ENCODE measurements at regions not wholly inside any gene's neighbourhood (a gene's known extent, or its start where the extent isn't known, plus 50 kb on each side); places are given as distances from the start of the nearest gene placed in this dataset.

DNA sequence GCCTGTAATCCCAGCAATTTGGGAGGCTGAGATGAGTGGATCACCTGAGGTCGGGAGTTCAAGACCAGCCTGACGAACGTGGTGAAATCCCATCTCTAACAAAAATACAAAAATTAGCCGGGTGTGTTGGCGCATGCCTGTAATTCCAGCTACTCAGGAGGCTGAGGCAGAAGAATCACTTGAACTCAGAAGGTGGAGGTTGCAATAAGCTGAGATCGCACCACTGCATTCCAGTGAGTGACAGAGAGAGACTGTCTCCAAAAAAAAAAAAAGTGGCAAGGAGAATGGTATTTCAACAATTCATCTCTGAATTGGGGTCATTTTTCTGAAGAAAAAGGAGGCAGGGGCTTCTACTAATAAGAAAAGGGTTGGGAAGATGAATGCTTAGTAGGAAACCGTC lies 111.5 kb upstream of the NHSL1 start:
- no peak for DNase-seq

DNA sequence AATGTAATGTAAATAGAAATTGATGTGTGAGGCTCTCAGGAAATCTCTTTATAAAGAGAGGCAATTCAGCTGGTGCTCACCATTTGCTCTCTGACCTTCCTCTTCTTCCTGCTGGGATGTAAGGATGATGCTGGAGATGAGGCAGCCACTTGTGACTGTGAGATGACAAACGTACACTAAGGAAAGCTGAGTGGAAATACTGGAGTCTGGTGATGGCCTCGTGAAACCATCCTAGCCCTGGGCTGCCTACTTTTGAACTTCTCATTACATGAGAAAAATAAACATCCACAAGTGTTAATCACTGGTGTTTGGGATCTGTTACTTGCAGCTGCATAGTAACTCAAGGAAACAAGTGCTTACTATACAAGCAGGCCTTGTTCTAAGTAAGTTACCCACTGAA lies 114.9 kb upstream of the NHSL1 start:
- DNase-seq: no peak

DNA sequence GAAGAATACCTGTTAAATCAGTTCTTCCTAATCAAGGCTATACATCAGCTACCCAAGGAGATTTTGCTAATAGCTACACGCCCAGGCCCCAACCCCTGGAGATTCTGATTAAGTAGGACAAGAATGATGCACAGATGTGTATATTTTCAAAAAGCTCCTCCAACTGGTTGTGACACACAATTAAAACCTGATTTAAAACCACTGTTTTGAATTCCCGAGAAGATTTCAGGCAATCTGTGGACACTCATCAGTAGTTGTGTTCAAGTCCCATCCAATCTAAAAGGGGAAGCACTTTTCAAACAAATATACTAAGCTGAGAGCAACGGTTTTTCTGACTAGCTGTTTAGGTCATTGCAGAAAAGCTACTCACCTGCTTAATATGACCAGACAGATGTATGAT lies 118.9 kb upstream of the NHSL1 start:
- no peak for DNase-seq

DNA sequence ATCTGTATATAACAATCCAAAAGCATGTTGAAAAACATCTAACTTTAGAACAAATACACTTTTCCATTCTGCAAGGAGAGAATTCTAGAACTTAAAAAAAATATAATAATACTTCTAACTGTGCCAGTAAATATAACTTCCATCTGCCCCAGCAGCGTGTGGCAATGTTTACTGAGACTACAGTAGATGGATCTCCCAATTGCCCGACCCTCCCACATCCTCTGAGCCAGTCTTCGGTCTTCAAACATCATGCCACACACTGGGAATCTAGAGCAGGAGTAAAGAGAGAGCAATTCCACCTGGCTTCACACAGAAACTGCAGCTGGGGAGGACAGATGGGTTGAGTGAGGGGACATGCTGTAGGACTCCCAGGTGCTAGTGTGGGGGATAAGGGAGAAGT lies 121.3 kb upstream of the NHSL1 start:
- no peak for DNase-seq

DNA sequence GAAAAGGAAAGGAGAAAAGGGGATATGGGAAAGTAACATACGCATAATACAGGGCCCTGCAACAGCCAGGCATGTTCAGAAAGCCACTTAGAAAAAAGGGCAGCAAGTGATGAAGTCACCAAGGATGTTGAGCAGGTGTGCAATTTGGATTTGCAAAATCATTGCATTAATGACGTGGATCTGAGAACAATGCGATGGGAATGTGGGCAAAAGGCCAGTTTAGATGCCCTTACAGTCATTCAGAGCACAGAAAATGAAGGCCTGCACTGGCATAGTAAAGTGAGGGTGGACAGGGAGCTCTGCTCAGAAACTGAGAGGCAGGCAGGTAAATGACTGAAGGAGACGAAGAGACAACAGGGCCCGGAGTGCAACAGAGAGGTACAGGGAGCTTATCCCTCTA lies 123.7 kb upstream of the NHSL1 start:
- no peak for DNase-seq

DNA sequence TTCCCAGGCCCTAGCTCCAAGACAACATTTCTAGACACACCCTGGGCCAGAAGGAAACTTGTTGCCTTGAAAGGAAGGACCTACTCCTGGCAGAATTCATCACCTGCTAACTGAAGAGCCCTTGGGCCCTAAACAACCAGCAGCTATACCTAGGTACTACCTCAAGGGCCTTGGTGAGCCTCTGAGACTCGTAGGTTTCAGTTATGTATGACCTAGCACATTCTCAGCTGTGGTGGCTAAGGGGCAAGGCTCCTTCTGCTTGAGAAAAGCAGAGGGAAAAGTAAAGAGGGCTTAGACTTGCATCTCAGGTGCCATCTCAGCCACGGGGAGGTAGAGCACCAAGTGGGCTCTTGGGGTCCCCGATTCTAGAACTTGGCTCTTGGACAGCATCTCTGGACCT lies 132.3 kb upstream of the NHSL1 start:
- no peak for DNase-seq

DNA sequence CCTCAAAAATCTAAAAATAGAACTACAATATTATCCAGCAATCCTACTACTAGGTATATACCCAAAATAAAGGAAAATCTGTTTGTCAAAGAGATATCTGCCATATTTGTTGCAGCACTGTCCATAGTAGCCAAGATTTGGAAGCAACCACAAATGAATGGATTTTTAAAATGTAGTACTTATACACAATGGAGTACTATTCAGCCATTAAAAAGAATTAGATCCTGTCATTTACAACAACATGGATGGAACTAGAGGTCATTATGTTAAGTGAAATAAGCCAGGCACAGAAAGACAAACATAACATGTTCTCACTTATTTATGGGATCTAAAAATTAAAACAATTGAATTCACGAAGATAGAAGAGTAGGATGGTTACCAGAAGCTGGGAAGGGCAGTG lies 135.7 kb upstream of the CCDC28A start:
- no peak for DNase-seq

DNA sequence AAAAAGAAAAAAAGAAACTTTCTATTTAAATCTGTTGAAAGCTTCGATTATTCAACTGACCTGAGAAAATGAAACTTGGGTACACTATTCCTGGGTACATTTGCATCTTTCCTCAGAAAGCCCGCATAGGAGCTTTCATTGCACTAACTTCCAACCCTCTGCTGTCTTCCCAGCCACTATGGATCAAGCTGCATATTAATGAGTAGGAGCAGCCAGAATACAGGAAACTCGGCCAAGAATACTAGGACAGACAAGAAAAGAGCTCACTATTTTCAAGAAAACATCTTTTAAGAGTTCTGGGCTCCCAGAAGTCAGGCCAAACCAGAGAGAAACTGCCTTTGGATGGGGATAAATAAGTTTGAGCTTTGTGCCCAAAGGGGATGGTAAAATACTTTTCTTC lies 135.0 kb upstream of the CCDC28A start:
- no peak for DNase-seq

DNA sequence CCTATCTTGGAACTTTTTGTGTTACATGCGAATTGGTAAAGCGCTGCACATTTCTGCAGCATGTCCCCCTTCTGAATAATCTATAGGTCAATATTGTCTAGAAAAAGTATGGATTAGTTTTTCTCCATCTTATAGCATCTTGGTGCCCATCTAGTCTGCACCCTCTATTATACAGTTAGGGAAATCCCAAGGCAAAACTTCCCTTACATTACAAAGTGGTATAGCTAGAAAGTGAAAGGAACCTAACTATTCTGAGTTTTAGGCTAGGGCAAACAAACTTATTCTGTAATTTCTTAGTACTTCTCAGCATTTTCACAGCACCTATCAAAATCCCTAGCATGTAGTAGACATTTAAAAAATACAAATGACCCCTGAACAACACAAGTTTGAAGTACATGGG lies 133.5 kb upstream of the CCDC28A start:
- DNase-seq: no peak

DNA sequence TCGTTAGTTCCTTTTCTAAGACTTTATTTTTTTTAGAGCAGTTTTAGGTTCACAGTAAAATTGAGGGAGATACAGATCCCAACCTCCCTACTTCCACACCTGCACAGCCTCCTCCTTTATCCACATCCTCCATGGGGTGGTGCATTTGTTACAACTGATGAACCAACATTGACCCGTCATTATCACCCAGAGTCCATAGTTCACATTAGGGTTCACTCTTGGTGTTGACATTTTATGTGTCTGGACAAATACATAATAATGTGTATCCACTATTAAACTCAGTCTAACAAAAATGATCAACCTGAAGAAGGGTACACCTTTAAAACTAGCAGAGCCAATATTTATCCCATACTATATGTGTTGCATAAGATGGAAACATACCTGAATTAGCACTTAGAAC lies 130.4 kb upstream of the CCDC28A start:
- no peak for DNase-seq

DNA sequence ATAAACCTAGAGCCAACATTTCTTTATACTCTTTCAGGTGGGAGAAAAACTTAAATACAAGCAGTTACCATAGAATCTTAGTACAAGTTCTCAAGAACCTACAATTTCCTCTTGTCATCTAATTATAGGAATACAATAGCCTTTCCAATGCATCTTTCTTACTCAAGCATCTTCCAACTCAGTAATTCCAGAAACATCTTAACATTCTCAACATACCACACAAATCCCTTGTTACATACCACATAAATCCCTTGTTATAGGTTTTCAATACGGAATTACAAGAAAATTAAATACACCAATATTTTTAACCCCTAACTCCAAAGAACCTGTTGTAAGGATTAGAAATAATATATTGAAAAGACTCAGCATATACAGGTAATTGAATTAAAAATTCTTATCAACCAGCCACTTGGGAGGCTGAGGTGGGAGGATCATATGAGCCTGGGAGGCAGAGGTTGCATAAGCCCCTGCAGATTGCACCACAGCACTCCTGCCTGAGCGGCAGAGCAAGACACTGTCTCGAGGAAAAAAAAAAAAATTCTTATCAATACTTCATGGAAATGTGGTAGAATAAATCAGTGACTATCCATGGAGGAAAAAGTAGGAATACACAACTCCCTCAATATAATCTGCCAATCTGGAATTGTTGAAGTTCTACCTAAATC lies 127.5 kb upstream of the CCDC28A start:
- no peak for DNase-seq

DNA sequence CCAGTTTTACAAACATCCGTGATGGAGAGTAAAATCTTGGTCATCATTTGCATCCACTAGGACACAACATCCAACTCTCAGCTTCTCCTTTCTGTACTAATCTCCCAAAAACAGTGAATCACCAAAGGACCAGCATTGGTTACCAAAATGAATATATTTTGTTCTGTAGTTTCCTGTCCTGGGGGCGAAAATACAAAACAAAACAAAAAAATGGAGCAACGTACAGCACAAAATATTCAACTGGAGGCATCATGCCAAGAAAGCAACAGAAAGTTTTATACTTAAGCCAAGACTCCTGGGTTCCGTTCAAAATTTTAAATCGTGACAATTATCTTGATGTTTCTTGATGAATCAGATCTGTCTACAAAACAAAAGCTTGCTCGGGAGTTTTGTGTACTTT lies 126.6 kb upstream of the CCDC28A start:
- DNase-seq: no peak

DNA sequence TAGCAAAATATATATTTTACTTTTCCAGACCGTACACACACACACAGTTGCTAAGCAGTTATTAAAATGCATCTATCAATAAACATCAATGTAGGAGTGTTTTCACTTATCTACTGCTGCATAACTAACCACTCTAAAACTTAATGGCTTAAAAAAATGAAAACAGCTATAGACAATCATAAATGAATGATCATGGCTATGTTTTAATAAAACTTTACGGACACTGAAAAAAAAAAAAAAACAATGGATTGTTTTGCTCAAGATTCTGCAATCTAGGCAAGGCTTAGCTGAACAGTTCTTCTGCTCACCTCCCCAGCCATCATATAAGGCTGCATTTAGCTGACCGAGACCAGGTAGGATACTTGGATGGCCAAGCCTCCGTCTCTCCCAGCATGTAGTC lies 125.4 kb upstream of the CCDC28A start:
- no peak for DNase-seq

DNA sequence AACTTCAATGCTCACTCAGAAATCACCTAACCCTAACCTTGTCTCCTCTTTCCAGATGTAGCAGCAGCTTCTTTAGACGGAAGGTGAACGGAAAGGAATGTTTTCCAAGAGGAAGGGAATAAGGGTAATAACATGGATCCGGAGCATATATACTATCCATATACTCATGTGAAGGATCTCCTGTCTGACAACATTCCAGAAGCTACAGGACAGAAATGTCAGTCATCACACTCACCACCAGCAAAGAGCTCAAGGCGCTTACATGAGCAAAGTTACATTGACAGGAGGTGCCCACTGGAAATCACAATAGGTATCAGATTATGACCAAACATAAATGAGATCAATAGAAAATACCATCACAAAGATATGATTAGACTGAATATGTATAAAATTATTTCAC lies 122.1 kb upstream of the CCDC28A start:
- DNase-seq: no peak

DNA sequence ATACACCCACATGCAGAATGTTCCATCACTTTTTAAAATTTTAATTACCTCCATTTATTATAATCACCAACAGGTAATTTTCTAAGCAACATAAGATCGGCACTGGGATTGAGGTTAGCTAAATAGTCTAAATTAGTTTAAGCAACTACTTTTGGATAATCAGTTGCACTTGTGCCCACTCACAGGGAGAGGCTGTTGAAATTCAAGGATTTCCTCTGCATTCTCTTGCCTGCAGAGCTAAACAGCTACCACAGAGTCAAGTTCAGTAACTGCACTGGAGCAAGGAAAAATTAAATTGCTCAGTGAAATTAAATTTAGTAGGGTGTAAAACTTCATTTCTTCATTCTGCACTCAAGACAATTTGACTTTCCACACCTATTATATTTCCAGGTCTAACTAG lies 120.7 kb upstream of the CCDC28A start:
- DNase-seq: no peak

DNA sequence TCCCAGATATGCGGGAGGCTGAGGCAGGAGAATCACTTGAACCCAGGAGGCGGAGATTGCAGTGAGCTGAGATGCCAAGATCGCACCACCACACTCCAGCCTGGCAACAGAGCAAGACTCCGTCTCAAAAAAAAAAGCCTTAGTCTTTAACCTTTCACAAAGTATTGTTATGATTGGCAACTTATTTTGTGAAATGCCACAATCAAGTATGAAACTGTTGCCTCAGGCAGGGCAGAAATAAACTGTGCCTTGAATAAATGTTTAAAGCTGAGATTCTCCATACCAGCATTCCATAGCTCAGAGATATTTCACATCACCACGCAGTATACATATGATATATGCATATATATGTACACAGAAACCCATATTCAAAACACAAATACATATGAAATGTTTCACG lies 120.1 kb upstream of the CCDC28A start:
- DNase-seq: no peak

DNA sequence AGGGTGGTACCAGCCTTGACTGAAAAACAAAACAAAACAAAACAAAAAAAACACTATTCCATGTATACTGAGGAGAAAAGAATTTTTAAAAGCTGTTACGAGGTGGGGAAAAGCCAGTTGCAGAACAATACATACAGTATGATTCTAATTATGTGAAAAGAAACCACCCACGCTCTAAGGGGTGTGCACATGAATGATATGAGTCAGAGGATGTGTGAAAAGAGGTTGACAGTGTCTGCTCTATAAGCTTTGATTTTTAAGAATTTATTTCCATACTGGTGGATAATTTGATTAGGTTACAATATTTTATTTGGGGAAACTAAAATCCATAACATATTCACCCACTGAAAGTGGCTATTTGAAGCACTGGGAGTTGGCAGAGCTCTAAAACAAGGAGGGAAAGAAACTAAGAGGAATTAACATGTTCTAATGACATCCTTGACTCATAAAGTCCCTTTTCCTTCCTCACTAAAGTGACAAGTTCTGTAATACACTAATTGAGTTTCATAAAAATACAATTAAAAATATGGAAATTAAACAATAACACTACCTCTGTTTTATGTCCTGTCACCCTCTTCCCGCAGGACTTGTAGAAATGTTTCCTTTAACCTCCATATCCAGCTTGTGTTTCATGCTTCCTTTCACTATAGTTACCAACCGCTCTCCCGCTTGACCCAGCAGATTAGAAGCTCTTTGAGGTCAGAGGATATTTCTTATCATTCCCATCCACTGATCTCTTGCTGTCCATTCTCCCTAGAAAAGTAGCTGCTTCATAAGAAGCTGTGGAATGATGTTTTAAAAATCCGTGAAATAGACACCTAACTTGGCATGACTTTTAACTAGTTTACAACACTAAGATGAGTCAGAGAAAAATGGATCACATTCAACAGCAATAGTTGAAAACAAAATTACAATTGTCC lies 118.6 kb upstream of the CCDC28A start:
- no peak for DNase-seq

DNA sequence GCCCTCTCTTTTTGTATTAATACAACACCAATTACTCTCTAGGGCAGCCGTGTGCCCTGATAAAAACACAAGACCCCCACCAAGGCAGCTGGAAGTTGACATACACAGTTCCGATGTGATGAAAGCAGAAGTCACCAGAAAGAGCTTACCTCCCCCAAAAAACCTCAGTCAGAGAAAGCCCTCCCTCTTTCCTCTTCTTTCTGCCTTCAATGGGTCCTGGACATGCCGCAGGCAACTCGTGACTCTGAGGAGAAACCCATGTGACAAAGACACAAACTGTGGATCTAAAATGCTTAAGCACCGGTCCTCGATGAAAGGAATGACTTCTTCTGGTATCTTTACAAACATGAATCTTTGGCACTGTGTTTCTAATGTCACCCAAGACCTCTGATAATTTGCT lies 117.7 kb upstream of the CCDC28A start:
- no peak for DNase-seq

DNA sequence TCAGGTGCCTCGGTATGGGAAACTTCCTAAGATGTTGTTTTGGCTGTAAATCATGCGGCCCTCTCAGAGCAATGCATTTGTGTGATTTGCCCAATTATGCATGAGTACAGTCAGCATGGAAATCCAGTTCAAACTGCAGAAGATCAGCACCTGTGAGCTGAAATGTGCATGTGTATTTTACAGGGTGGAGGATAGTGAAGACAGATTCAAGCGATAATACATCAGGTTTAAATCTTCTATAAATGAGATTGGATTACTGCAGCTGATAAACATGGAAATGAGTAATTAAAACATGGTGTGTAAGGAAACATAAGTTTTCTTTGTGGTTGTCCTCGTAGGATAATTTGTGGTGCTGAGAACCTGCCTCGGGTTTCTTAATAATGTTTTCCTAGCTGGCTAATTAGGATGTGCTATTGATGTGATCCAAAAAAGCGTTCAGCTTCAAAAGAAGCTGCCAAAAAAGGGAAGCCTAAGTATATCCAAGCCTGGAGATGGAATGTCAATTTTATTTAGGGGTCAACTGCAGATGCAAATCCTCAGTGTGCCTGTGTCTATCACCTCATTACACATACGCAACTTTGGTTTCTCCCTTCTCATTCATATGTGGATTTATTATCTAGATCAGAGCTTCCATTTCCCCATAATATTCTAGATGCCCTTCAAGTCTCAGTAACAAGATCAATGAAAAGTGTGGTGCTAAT lies 117.1 kb upstream of the CCDC28A start:
- DNase-seq: no peak

DNA sequence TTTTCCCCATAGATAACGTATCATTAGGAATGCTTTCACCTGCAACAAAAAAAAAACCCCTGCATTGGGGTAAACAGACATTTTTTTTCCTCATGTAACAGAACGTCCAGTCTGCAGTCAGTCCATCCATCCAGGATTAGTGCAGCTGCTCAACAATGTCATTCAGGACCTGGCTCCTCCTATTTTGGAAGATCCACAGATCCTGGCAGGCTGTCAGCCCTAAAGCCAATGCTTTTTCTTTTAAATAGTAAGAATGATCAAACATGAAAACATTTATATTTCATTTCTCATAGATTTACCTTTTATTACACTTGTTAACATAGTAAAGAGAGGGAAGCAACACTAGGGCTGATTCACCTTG lies 116.5 kb upstream of the CCDC28A start:
- no peak for DNase-seq

DNA sequence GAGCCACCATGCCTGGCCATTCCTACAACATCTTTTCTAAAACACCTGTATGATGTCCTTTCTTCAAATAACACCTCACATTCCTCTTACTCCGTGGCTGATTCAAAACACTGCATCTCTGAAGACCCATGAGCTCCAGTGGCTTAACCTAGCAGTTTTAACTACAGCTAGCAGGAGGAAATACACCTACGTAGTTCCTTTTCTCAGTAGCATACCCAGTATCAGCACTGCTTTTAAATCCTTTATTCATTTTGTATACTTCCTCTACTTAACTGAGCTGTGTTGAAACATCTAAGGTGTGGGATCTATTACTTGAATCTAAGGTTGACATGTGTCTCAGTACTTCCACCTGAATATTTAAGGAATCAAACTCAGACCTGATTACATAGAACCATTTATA lies 113.6 kb upstream of the CCDC28A start:
- no peak for DNase-seq

DNA sequence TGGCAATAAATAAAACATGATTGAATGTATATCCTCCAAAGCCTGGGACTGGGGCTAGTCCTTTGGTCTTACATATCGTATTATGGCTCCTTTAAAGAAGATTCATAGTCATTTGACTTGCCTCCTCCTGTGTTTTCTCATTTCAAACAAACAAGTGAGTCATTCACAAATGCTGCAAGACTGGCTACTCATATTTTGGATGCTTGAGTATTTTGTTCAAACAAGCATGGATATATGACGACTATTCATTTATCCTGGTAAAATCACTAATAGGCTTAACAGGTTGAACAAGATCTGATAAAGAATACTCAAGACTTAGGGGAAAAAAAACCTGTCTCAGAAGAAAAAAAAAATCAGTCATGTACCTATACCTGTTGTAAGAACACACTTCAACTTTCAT lies 111.1 kb upstream of the CCDC28A start:
- no peak for DNase-seq

DNA sequence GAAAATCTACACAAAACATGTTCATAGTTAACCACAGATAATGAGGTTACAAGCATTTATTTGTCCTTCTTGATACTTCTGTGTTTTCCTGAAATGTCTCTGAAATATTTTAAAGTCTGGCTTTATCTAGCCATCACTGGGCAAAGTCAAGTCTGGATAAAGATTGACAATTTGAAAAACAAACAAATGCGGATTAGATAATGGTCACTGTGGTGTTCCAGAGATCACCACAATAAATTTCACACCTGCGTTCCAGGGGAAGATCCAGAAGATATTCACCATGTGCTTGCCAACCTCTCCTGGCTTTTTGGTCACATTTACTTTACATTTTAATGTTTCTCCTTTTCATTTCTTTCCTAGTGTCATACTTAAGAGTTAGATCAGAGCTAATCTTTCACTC lies 109.7 kb upstream of the CCDC28A start:
- no peak for DNase-seq

DNA sequence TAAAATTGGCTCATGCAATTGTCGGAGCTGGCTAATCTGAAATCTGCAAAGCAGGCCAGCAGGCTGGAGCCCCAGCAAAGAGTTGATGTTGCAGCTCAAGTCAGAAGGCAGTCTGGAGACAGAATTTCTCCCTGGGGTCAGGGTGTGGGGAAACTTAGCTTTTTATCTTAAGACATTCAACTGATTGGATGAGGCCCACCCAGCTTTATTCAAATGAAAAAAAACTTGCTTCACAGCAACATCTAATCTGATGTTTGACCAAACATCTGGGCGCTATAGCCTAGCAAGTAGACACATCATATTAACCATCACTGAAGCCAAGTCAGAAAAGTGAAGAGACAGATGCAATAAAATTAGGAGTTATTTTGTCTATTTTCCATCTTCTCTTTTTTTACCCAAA lies 108.8 kb upstream of the CCDC28A start:
- DNase-seq: no peak

Data from CD4-positive, alpha-beta T cell treated with Interleukin-6 for 4 hours (primary cell).